ENCODE measurements at regions not wholly inside any gene's neighbourhood (a gene's known extent, or its start where the extent isn't known, plus 50 kb on each side); places are given as distances from the start of the nearest gene placed in this dataset.

DNA sequence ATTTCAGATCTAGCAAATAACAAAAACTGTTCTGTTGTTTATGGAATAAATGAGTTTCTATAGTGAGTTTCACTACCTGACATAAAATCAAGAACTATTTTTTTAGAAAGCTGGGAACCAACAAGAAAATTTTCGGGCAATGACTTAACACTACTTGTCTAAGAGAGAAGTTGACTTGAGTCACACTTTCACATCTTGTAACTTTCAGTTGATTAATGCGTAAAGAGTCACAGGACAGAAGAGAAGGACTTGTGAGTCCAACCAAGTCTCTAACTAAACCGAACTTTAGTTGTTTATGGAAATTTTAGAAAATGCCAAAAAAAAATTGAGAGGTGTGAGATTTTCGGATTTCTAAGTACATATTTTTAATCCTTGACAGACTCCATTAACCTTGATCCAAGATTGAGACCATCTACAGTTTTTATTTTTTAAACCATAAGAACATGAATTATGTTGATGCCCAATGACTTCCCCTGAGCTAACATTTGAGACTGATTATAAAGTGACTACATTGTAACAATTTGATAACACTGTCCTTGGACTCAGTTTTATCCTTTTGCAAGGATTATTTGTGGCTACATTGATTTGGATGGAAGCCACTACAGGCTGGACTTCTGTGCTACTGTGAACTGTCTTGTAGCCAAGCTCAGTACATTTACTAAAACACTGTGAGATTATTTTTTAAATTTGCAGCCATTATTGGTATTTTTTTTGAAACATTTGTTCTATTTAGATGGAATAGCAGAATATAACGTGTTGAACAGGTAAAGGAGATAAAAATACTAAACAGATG lies 284.0 kb downstream of the PTPRC start:
- Mint-ChIP-seq H3K27me3 (no peaks in the 10 kb centered on the region), H3K4me1 (ENCODE audit: low read depth) (peaks cover 82% of the 10 kb centered on the region), H3K27ac (peak overlapping the region; percentile 92), H3K4me3 (peak overlapping the region; percentile 53), H3K9me3 (no peaks in the 10 kb centered on the region), H3K36me3 (ENCODE audit: low read depth) (peaks cover 7% of the 10 kb centered on the region)
- DNase-seq: no peak

DNA sequence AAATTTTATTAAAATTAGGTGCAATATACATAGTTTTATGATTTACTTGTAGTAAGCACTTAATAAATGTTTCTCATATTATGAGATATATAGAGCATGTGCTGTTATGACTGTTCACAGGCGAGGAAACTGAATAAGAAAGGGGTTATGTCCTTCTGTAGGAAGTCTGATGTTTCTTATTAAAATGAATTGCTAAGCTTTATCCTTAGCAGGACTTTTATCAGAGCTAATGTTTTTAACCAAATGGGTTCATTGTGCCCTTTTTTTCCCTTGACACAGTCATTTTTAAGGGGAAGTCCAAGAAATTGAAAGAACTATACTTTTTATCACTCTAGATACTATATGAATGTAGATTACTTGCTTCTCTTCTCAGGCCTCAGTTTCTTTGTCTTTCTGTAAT lies 285.2 kb downstream of the PTPRC start:
- H3K4me3 Mint-ChIP-seq: no peak overlapping the region
- no peaks in the 10 kb centered on the region for H3K9me3 Mint-ChIP-seq
- H3K4me1 Mint-ChIP-seq (ENCODE audit: low read depth): peaks cover 74% of the 10 kb centered on the region
- no peak for DNase-seq
- peaks cover 7% of the 10 kb centered on the region for H3K36me3 Mint-ChIP-seq (ENCODE audit: low read depth)
- H3K27ac Mint-ChIP-seq: peak overlapping the region; percentile 52
- no peaks in the 10 kb centered on the region for H3K27me3 Mint-ChIP-seq

DNA sequence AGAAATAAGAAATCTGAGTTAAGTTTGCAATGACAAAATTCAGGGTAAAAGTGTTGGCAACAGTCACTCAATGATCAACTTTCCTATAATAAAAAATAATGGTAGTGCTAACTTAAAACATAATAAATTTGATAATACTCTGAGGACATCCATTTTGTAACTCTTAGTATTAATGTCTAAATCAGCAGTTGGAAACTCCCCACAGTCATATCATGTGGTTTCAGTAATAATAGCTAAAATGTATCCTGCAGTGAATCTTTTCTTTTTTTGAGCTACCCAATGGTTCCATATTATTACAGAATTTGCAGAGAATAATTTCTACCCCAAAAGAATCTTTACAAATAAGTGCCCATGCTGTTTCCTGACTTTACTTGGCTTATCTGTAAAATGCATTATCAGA lies 286.7 kb downstream of the PTPRC start:
- Mint-ChIP-seq H3K9me3 (no peaks in the 10 kb centered on the region), H3K4me3 (no peak overlapping the region), H3K27ac (no peak overlapping the region), H3K4me1 (ENCODE audit: low read depth) (peaks cover 73% of the 10 kb centered on the region), H3K27me3 (no peaks in the 10 kb centered on the region), H3K36me3 (ENCODE audit: low read depth) (peaks cover 2% of the 10 kb centered on the region)
- DNase-seq: no peak

DNA sequence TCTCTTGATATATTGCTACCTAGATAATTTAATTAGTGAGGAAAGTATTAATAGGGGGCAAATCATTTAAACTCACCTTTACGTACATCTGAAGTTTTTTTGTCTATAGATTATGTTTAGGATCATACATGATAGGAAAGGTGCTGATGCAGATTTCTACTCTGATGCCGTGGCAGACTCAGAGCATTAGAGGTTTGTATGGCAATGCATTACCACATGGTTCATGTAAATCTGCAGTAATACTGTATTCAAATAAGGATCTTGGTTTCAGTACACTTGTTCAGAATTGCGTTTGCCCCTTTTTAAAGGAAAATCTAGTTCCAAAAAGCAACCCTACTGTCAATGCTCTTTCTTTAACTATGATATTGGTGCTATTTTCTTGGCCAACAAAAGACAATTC lies 288.3 kb downstream of the PTPRC start:
- no peaks in the 10 kb centered on the region for H3K27me3 Mint-ChIP-seq
- no peak for DNase-seq
- peaks cover 2% of the 10 kb centered on the region for H3K36me3 Mint-ChIP-seq (ENCODE audit: low read depth)
- H3K4me1 Mint-ChIP-seq (ENCODE audit: low read depth): peaks cover 68% of the 10 kb centered on the region
- H3K4me3 Mint-ChIP-seq: no peak overlapping the region
- H3K27ac Mint-ChIP-seq: no peak overlapping the region
- no peaks in the 10 kb centered on the region for H3K9me3 Mint-ChIP-seq

DNA sequence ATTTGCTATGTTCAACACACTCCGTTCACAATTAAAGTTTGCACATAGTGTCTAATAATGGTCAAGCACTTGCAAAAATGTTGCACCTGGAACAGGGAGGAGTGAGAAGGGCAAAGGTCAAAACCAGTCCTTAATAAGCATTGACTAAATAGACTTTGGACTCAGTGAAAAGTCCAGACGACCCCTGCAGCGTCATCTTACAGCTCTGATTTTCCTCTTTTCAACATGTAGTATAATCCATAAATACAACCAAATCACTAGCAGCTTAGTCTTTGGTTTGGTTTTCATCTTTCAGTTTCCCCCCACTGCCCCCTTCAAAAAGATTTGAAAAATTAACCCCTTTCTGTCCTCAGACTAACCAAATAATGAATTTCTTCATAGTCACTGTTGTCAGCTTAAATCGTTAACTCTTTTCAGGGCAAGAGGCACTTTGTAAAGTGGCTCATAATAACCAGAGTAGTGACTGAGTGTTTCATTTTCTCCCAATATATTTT lies 290.3 kb downstream of the PTPRC start:
- Mint-ChIP-seq H3K27ac (peak overlapping the region; percentile 73), H3K4me1 (ENCODE audit: low read depth) (peaks cover 67% of the 10 kb centered on the region), H3K27me3 (no peaks in the 10 kb centered on the region), H3K9me3 (no peaks in the 10 kb centered on the region), H3K36me3 (ENCODE audit: low read depth) (peaks cover 9% of the 10 kb centered on the region), H3K4me3 (peak overlapping the region; percentile 41)
- no peak for DNase-seq

DNA sequence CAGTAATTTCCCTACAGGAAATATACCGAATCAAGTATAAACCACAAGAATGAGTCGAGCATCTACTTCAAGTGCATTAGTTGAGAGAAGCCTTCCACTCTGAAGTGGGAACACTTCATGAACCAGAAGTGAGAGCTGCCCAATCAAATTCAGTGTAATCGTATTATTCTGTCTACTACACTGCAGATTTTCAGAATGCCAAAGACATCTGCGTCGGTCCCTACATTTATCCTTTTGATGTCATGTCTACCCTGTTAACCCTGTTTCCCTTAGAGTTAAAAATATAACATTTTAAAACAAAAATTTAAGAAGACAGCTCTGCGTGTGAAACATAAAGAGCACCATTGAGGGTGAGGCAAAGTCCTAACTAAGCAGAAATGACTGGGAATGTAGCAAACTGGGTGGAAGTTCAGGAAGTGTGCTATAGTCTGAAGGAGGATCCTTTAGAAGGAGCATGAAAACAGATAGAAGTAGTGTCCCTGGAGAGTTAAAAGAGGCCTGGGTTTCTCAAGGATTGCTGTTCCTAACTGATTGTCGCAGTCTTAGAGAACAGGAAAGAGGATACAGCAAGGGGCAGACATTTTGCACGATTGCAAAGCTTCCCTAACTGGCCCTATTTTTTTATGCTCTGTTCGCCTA lies 291.2 kb downstream of the PTPRC start:
- no peak for DNase-seq
- Mint-ChIP-seq H3K36me3 (ENCODE audit: low read depth) (peaks cover 9% of the 10 kb centered on the region), H3K27ac (peak overlapping the region; percentile 79), H3K4me3 (peak overlapping the region; percentile 69), H3K4me1 (ENCODE audit: low read depth) (peaks cover 60% of the 10 kb centered on the region), H3K9me3 (no peaks in the 10 kb centered on the region), H3K27me3 (no peaks in the 10 kb centered on the region)

DNA sequence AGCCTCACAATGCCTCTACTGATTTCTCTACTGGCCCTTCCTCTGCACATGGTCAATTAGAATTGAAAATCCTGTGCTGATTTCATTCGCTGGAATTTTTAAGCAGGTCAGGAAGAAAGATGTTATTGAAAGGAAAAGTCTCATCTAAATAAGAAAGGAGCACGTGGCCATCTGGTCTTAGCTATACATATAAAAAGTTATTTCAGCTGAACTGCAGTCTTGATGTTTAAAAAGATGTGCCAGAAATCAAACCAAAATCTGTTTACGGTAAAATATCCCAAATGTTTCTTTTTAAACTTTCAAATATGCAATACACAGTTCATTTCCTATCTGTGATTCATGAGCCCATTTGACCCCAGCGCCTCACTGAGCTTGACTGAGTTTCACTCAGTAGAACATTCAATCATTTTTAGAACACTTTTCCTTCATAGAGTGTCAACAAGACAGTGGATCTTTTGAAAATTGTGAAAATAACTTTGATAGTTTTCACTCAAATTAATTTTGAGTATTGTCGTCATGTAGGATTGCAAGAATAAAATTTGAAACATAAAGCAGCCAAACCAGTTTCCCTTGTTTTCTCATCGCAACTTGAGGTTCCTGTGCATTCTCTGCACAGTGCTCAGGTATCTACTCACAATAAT lies 293.6 kb downstream of the PTPRC start:
- DNase-seq: no peak
- Mint-ChIP-seq H3K4me1 (ENCODE audit: low read depth) (peaks cover 50% of the 10 kb centered on the region), H3K27ac (peak overlapping the region; percentile 91), H3K4me3 (peak overlapping the region; percentile 80), H3K36me3 (ENCODE audit: low read depth) (peaks cover 16% of the 10 kb centered on the region), H3K27me3 (no peaks in the 10 kb centered on the region), H3K9me3 (no peaks in the 10 kb centered on the region)

DNA sequence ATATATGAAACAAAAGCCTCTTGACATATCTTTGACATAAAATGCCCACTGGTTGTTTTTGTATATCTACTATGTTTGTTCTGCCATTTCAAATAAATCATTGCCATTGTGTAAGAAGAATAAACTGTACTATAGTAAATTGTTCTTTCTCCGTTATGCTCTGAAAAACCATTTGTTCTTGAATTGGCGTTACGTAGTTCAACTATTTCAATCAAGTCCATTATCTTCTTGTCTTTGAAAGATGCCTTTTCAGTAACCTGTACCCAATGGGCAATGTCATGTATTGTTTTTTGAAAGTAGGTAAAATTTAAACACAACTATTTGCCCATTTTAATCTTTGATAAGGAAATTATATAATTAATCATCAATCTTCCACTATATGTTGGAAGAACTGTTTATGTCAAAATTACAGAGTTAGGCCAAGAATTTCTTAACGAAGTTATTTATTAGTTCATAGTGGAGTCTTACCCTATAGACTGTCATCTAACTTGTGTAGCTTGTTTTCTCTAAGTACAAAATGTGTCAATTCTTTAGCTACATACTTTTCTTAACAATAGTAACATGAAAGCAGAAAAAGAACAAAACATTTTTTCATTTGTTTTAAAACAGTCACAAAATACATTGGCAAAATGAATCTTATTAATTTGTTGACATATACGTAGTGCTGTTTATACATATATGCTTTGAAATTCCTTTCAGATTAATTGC lies 294.8 kb downstream of the PTPRC start:
- no peak overlapping the region for H3K4me3 Mint-ChIP-seq
- H3K4me1 Mint-ChIP-seq (ENCODE audit: low read depth): peaks cover 58% of the 10 kb centered on the region
- no peaks in the 10 kb centered on the region for H3K27me3 Mint-ChIP-seq
- peaks cover 16% of the 10 kb centered on the region for H3K36me3 Mint-ChIP-seq (ENCODE audit: low read depth)
- no peak for DNase-seq
- peak overlapping the region; percentile 80 for H3K27ac Mint-ChIP-seq
- H3K9me3 Mint-ChIP-seq: no peaks in the 10 kb centered on the region

DNA sequence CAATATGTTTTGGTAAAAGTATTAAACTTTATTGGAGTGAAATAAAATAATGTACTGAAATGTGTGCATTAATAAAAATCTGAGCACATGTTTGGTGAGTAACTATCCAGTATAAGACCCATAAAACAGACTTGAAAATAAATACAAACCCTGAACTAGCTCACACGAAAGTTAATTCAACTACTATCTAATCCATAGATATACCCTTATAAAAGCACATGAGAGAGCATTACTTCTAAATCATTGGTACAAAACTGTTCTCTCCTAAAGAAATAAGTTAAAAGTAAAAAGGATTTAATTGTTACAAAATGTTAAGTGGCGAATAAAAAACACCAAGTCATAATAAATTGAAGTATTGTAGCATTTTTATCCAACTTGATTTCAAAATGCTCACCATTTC lies 295.6 kb downstream of the PTPRC start:
- Mint-ChIP-seq H3K36me3 (ENCODE audit: low read depth) (peaks cover 16% of the 10 kb centered on the region), H3K27ac (no peak overlapping the region), H3K4me1 (ENCODE audit: low read depth) (peaks cover 51% of the 10 kb centered on the region), H3K4me3 (no peak overlapping the region), H3K9me3 (no peaks in the 10 kb centered on the region), H3K27me3 (no peaks in the 10 kb centered on the region)
- no peak for DNase-seq

DNA sequence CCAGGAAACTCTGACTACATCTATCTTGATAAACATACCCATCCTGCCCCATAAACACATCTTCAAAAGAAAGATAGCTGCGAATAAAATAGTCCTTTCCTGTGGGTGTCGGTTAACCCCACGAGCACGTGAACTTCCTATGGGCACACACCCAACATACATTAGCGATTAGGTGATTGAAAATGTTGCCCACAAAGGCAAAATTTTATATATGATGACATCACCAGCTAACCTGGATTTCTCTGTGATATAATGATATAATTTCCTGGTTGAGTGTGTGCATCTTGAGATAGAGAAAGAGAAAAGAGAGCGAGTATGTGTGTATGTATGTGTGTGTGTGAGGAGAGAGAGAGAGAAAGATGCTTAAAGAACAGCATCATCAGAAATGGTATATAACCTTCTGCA lies 296.1 kb downstream of the PTPRC start:
- H3K4me3 Mint-ChIP-seq: no peak overlapping the region
- H3K36me3 Mint-ChIP-seq (ENCODE audit: low read depth): peaks cover 16% of the 10 kb centered on the region

DNA sequence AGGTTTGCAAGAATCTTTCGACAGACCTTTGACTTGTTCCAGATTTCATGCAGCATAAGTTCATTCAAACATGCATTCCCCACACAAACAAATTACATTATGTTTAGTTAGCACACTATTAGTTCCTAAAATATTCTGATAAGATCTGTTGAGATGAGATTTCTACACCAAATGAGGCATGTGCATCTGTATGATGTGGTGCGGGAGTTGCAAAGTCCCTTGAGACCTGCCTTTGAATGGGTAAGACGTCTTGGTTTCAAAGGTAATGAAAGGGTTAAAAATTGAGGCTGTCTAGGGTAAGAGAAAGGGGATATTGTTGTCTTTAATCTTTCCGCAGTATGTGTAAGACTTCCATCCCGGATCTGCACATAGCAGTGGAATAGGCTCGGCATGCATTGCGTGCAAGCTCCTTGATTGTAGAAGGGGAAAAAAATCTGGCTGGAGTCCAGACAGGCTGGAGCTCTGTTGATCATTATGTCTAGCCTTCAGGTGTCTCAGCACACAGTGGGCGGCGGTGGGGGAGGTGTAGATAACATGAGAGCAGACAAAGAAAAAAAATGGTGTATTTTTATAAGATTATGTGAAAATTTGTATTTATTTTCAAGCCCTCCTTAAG lies 296.6 kb downstream of the PTPRC start:
- peak; percentile 65 for DNase-seq
- H3K27me3 Mint-ChIP-seq: no peaks in the 10 kb centered on the region
- H3K4me1 Mint-ChIP-seq (ENCODE audit: low read depth): peaks cover 42% of the 10 kb centered on the region
- no peak overlapping the region for H3K27ac Mint-ChIP-seq
- H3K9me3 Mint-ChIP-seq: peaks cover under 1% of the 10 kb centered on the region
- peaks cover 16% of the 10 kb centered on the region for H3K36me3 Mint-ChIP-seq (ENCODE audit: low read depth)
- H3K4me3 Mint-ChIP-seq: no peak overlapping the region

More for the DNA sequence above, 296.1 kb downstream of the PTPRC start:
- Mint-ChIP-seq H3K9me3 (no peaks in the 10 kb centered on the region), H3K4me1 (ENCODE audit: low read depth) (peaks cover 47% of the 10 kb centered on the region), H3K27ac (no peak overlapping the region), H3K27me3 (no peaks in the 10 kb centered on the region)
- DNase-seq: peak; percentile 41

DNA sequence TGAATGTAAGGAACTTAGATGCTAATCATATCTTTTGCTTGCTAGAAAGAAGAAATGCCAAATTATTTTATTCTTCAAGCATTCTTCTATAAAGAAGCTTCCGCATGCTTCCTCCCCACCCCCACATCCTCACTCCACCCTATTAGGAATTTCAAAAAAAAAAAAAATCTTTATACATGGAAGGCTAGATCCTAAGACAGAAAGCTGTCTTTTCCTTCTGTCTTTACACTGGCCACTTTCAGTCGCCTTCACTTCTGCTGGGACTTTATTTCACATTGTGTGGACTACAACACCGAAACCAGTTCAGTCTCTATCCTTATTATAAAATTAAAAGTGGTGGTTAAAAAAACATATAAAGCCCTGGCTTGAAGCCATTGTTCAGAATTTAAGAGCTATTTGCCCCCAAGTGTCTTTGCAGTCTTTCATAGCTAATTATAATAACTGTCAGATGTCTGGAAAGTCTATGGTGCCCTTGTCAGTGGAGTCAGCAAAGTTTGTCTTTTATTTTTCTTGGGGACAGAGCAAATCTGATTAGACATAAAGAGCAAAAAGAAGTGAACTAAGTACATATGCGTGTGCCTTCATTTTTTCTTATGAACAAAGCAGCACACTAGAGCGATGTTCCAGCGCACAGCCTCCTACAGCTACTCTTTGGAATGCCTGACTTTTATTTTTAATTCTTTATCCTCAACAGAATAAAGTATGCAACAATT lies 297.7 kb downstream of the PTPRC start:
- DNase-seq: no peak
- Mint-ChIP-seq H3K36me3 (ENCODE audit: low read depth) (peaks cover 16% of the 10 kb centered on the region), H3K27ac (peak overlapping the region; percentile 93), H3K4me1 (ENCODE audit: low read depth) (peaks cover 37% of the 10 kb centered on the region), H3K4me3 (no peak overlapping the region), H3K9me3 (peaks cover 3% of the 10 kb centered on the region), H3K27me3 (no peaks in the 10 kb centered on the region)

DNA sequence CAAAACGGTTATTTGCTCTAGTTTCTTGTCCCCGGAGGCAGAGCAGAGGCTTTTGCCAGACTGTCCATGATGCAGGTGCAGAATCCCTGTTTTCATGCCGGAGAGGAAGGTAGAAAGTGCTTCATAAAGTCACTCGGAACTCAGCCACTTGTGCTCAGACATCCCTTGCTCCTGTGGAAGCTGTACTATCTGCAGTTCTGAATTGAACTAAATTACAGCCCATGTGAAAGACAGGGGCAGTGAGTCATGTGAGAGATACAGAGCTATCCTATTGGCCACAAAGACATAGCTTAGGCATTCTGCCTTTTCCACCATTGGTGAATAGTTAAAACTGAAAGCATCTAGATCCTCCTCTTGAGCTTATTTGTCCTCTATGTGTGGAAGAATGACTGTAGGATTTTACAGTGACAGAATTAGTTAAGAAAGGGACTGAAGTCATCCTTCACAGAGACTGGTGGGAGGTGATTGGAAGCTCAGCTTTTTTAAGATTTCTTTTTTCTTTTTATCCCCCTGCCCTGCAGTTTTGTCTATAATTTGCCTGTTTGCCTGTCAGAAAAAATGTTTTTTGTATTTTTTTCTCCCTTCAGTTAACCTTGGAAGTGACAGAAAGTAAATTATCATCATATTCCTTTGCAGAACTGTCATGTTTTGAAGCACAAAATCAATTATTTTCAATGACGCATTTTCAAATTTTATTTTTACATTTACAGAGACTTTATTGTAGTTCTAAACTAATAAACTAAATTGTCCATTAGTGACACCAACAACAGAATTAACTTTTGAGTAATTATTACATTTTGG lies 298.6 kb downstream of the PTPRC start:
- H3K27me3 Mint-ChIP-seq: no peaks in the 10 kb centered on the region
- H3K27ac Mint-ChIP-seq: peak overlapping the region; percentile 93
- H3K36me3 Mint-ChIP-seq (ENCODE audit: low read depth): peaks cover 15% of the 10 kb centered on the region
- H3K9me3 Mint-ChIP-seq: peaks cover 3% of the 10 kb centered on the region
- H3K4me1 Mint-ChIP-seq (ENCODE audit: low read depth): peaks cover 34% of the 10 kb centered on the region
- peak; percentile 60 for DNase-seq
- H3K4me3 Mint-ChIP-seq: no peak overlapping the region

Data from activated T-cell treated with anti-CD3 and anti-CD28 coated beads, Interleukin-2, amount 50 U/mL, for 24 hours (primary cell).